Esophagus squamous epithelium (tissue), 5 donors: ENCODE measurements at regions not wholly inside any gene's neighbourhood (a gene's known extent, or its start where the extent isn't known, plus 50 kb on each side); places are given as distances from the start of the nearest gene placed in this dataset.
"Not testable (repeated sequence)": the region's sequence is repeated elsewhere in the genome, so short reads cannot be mapped to it uniquely, and the experiment has no call there.

Source experiments
- DNase-seq: peaks from one replicate; lab custom pipeline; 2025; lab: John Stamatoyannopoulos, UW
- H3K27ac ChIP-seq, 4 donors: fragments of 200-600 bp; sonication (generic); one replicate each; pipeline ENCODE4 v1.5.1; 2016 to 2019; ENCODE audit warnings: mild to moderate bottlenecking in 1 of 4
- H3K27me3 ChIP-seq, 4 donors: fragments of 200-600 bp; sonication (generic); 1 replicate in 3 of 4; 2 replicates in 1 of 4; pipeline versions ENCODE4 v1.5.1 to v1.6.0; 2017 to 2021; ENCODE audit warnings: antibody characterized with exemption in 1 of 4
- H3K36me3 ChIP-seq, 3 donors: fragments of 200-600 bp; sonication (generic); one replicate each; pipeline ENCODE4 v1.5.1; 2016 to 2019
- H3K4me1 ChIP-seq, 3 donors: fragments of 200-600 bp; sonication (generic); one replicate each; pipeline ENCODE4 v1.5.1; 2017 to 2019
- H3K4me3 ChIP-seq, 4 donors: fragments of 200-600 bp; sonication (generic); 1 replicate in 3 of 4; 2 replicates in 1 of 4; pipeline ENCODE4 v1.5.1; 2016 to 2019; ENCODE audit warnings: mild to moderate bottlenecking in 2 of 4, moderate library complexity in 1 of 4
- H3K9me3 ChIP-seq, 3 donors: fragments of 200-600 bp; sonication (generic); one replicate each; pipeline ENCODE4 v1.5.1; 2016 to 2019
- CTCF ChIP-seq, 6 experiments: fragments of 450-650 bp in 4 of 6; fragments of 200-600 bp in 2 of 6; sonication (generic) in 2 of 6; IDR thresholded peaks; one replicate each; pipeline ENCODE4 v1.5.1; 2016 to 2019; ENCODE audit warnings: antibody characterized with exemption in 6 of 6, mild to moderate bottlenecking in 4 of 6, moderate library complexity in 4 of 6
- POLR2A ChIP-seq, 4 donors: fragments of 450-650 bp; IDR thresholded peaks; one replicate each; pipeline ENCODE4 v1.6.1; 2017; ENCODE audit warnings: antibody characterized with exemption in 4 of 4, mild to moderate bottlenecking in 4 of 4, moderate library complexity in 3 of 4
- WGBS, 2 donors: methylation state at CpG; one replicate each; pipeline ENCODE4 v1.1.5; 2018; 5-methylcytosine and 5-hydroxymethylcytosine counted together
- intact Hi-C: fragments of 100-400 bp; cut with DNase I; formaldehyde crosslinking; loops from one replicate; pipeline ENCODE4 v1.15.0; 2022
- donor health status: DM: yes; HTN: yes; CAD: no.

GRCh38 chr14:54259821-54260220 is 137.0 kb upstream of the CDKN3 start:
- 81 to 89% methylated on average over 4 of the region's 5 CpGs for WGBS, 2 donors
- H3K9me3 ChIP-seq = no peaks in the 10 kb centered on the region
- no peak overlapping the region for H3K4me3 ChIP-seq
- intact Hi-C loops = no loop called here
- no peak for DNase-seq
- no peaks in the 10 kb centered on the region for H3K36me3 ChIP-seq
- H3K27me3 ChIP-seq = no peaks in the 10 kb centered on the region
- TF ChIP-seq CTCF (IDR thresholded peaks at IDR 0.05) (no peak), POLR2A (IDR thresholded peaks at IDR 0.05) (no peak)
- no peak overlapping the region for H3K27ac ChIP-seq
- H3K4me1 ChIP-seq = no peaks in the 10 kb centered on the region

GRCh38 chr14:54261283-54261682 is 135.5 kb upstream of the CDKN3 start:
- Histone ChIP-seq H3K4me1 (no peaks in the 10 kb centered on the region), H3K36me3 (no peaks in the 10 kb centered on the region), H3K4me3 (no peak overlapping the region), H3K27ac (no peak overlapping the region), H3K27me3 (no peaks in the 10 kb centered on the region), H3K9me3 (no peaks in the 10 kb centered on the region)
- intact Hi-C loops = no loop called here
- WGBS, 2 donors = 65 to 77% methylated on average over 7 of the region's 7 CpGs
- no peak for TF ChIP-seq POLR2A (IDR thresholded peaks at IDR 0.05)
- TF ChIP-seq CTCF (IDR thresholded peaks at IDR 0.05) = no peak
- DNase-seq = no peak

GRCh38 chr14:54266616-54267015 is 130.2 kb upstream of the CDKN3 start:
- DNase-seq, H3K9me3 ChIP-seq, H3K4me1 ChIP-seq, H3K27me3 ChIP-seq, H3K27ac ChIP-seq, H3K4me3 ChIP-seq, H3K36me3 ChIP-seq, intact Hi-C loops: not testable (repeated sequence)
- WGBS, 2 donors = 75 to 89% methylated on average over 3 of the region's 3 CpGs

GRCh38 chr14:54267172-54267571 is 129.6 kb upstream of the CDKN3 start:
- H3K4me3 ChIP-seq = no peak overlapping the region
- H3K9me3 ChIP-seq = no peaks in the 10 kb centered on the region
- no peak for TF ChIP-seq CTCF (IDR thresholded peaks at IDR 0.05)
- TF ChIP-seq POLR2A (IDR thresholded peaks at IDR 0.05) = no peak
- WGBS, 2 donors = 66 to 81% methylated on average over 2 of the region's 2 CpGs
- H3K27ac ChIP-seq = no peak overlapping the region
- H3K4me1 ChIP-seq = no peaks in the 10 kb centered on the region
- no peaks in the 10 kb centered on the region for H3K36me3 ChIP-seq
- DNase-seq = no peak
- no peaks in the 10 kb centered on the region for H3K27me3 ChIP-seq
- intact Hi-C loops = no loop called here

GRCh38 chr14:54275997-54276725 is 120.6 kb upstream of the CDKN3 start:
- Histone ChIP-seq H3K27me3 (no peaks in the 10 kb centered on the region), H3K36me3 (no peaks in the 10 kb centered on the region), H3K4me1 (no peaks in the 10 kb centered on the region), H3K27ac (no peak overlapping the region), H3K4me3 (no peak overlapping the region), H3K9me3 (no peaks in the 10 kb centered on the region)
- intact Hi-C loops = no loop called here
- no peak for DNase-seq
- TF ChIP-seq POLR2A (IDR thresholded peaks at IDR 0.05) = no peak
- no peak for TF ChIP-seq CTCF (IDR thresholded peaks at IDR 0.05)
- 35 to 50% methylated on average over 5 of the region's 5 CpGs for WGBS, 2 donors

GRCh38 chr14:54278087-54278486 is 118.7 kb upstream of the CDKN3 start:
- Histone ChIP-seq H3K9me3 (no peaks in the 10 kb centered on the region), H3K27ac (no peak overlapping the region), H3K4me3 (no peak overlapping the region), H3K36me3 (no peaks in the 10 kb centered on the region), H3K27me3 (no peaks in the 10 kb centered on the region), H3K4me1 (no peaks in the 10 kb centered on the region)
- WGBS, 2 donors = 45 to 55% methylated on average over 2 of the region's 2 CpGs
- DNase-seq = no peak
- intact Hi-C loops = no loop called here
- TF ChIP-seq POLR2A (IDR thresholded peaks at IDR 0.05) (no peak), CTCF (IDR thresholded peaks at IDR 0.05) (no peak)
